Gastroesophageal sphincter (tissue), 4 donors: ENCODE measurements at regions not wholly inside any gene's neighbourhood (a gene's known extent, or its start where the extent isn't known, plus 50 kb on each side); places are given as distances from the start of the nearest gene placed in this dataset.
"Not testable (repeated sequence)": the region's sequence is repeated elsewhere in the genome, so short reads cannot be mapped to it uniquely, and the experiment has no call there.

ENCODE experiments used
- ATAC-seq: fragments of 150-250 bp; one replicate; pipeline ENCODE4 v1.9.1; 2016; ENCODE audit warnings: mild to moderate bottlenecking, moderate library complexity
- H3K27ac ChIP-seq, 4 donors: fragments of 200-600 bp; sonication (generic) in 3 of 4; 1 replicate in 3 of 4; 2 replicates in 1 of 4; pipeline ENCODE4 v1.5.1; 2016 to 2019
- H3K27me3 ChIP-seq: fragments of 200-600 bp; sonication (generic); one replicate; pipeline ENCODE4 v1.5.1; 2019
- H3K36me3 ChIP-seq, 2 donors: fragments of 200-600 bp; sonication (generic); one replicate each; pipeline ENCODE4 v1.5.1; 2019; ENCODE audit warnings: control low read depth in 1 of 2
- H3K4me1 ChIP-seq, 3 donors: fragments of 200-600 bp; sonication (generic); 1 replicate in 2 of 3; 2 replicates in 1 of 3; pipeline ENCODE4 v1.5.1; 2016 to 2019; ENCODE audit warnings: control low read depth in 2 of 3
- H3K4me3 ChIP-seq, 2 donors: fragments of 200-600 bp; sonication (generic); one replicate each; pipeline ENCODE4 v1.5.1; 2019; ENCODE audit warnings: mild to moderate bottlenecking in 1 of 2, moderate library complexity in 1 of 2
- H3K9me3 ChIP-seq, 3 donors: fragments of 200-600 bp; sonication (generic); one replicate each; pipeline ENCODE4 v1.5.1; 2017 to 2019; ENCODE audit warnings: control low read depth in 2 of 3
- CTCF ChIP-seq, 4 experiments: fragments of 200-600 bp in 2 of 4; fragments of 450-650 bp in 2 of 4; sonication (generic) in 1 of 4; IDR thresholded peaks; one replicate each; pipeline ENCODE4 v1.5.1; 2017 to 2019; ENCODE audit warnings: antibody characterized with exemption in 4 of 4, mild to moderate bottlenecking in 2 of 4, moderate library complexity in 2 of 4
- EP300 ChIP-seq: sonication (generic); formaldehyde crosslinking; IDR thresholded peaks from one replicate; pipeline ENCODE4 v1.6.1; 2017; ENCODE audit warnings: antibody characterized with exemption, mild to moderate bottlenecking
- POLR2A ChIP-seq, 2 donors: fragments of 450-650 bp; IDR thresholded peaks; one replicate each; pipeline ENCODE4 v1.6.1; 2017; ENCODE audit warnings: antibody characterized with exemption in 2 of 2, mild to moderate bottlenecking in 2 of 2, moderate library complexity in 1 of 2
- POLR2AphosphoS5 ChIP-seq: sonication (generic); formaldehyde crosslinking; IDR thresholded peaks from one replicate; pipeline ENCODE4 v1.6.1; 2017; ENCODE audit warnings: antibody characterized with exemption
- WGBS, 2 donors: methylation state at CpG; one replicate each; pipeline ENCODE4 v1.1.5; 2018; ENCODE audit warnings: low coverage in 1 of 2; 5-methylcytosine and 5-hydroxymethylcytosine counted together

- TF ChIP-seq EP300: no peak
- no peak for TF ChIP-seq POLR2AphosphoS5
- no peak for TF ChIP-seq CTCF (IDR thresholded peaks at IDR 0.05)
- TF ChIP-seq POLR2A (IDR thresholded peaks at IDR 0.05): no peak
- Histone ChIP-seq H3K27me3 (no peaks in the 10 kb centered on the region), H3K9me3 (no peaks in the 10 kb centered on the region), H3K27ac (no peak overlapping the region), H3K4me1 (peaks cover 0 to 18% (median 0%) of the 10 kb centered on the region in 3 donors), H3K4me3 (no peak overlapping the region), H3K36me3 (no peaks in the 10 kb centered on the region)
- 100% methylated on average over 1 of the region's 19 CpGs; no CpG with 5 or more reads in 1 of the 2 donors for WGBS, 2 donors
- ATAC-seq: no peak
Measured at GRCh38 chr1:10947691-10948462, 64.6 kb upstream of the TARDBP start.

- WGBS, 2 donors: no CpG with 5 or more reads among the region's 12 CpGs
- no peak overlapping the region for H3K27ac ChIP-seq
- H3K4me3 ChIP-seq: no peak overlapping the region
- H3K9me3 ChIP-seq: peaks cover 0 to 3% (median 0%) of the 10 kb centered on the region in 3 donors
- TF ChIP-seq POLR2A (IDR thresholded peaks at IDR 0.05): no peak
- no peak for TF ChIP-seq CTCF (IDR thresholded peaks at IDR 0.05)
- TF ChIP-seq POLR2AphosphoS5: no peak
- no peak for TF ChIP-seq EP300
- no peak for ATAC-seq
- H3K36me3 ChIP-seq: no peaks in the 10 kb centered on the region
- H3K4me1 ChIP-seq: peaks cover 0 to 18% (median 0%) of the 10 kb centered on the region in 3 donors
- H3K27me3 ChIP-seq: no peaks in the 10 kb centered on the region
Measured at GRCh38 chr1:10948463-10948775, 64.0 kb upstream of the TARDBP start.

- Histone ChIP-seq H3K27me3 (no peaks in the 10 kb centered on the region), H3K27ac (no peak overlapping the region), H3K36me3 (no peaks in the 10 kb centered on the region), H3K4me1 (peaks cover 0 to 6% (median 0%) of the 10 kb centered on the region in 3 donors), H3K4me3 (no peak overlapping the region), H3K9me3 (peaks cover 0 to 14% (median 0%) of the 10 kb centered on the region in 3 donors)
- TF ChIP-seq POLR2A (IDR thresholded peaks at IDR 0.05): no peak
- no peak for TF ChIP-seq POLR2AphosphoS5
- TF ChIP-seq EP300: no peak
- no peak for TF ChIP-seq CTCF (IDR thresholded peaks at IDR 0.05)
- no peak for ATAC-seq
- WGBS, 2 donors: 67 to 89% methylated on average over 5 to 7 of the region's 17 CpGs
Measured at GRCh38 chr1:10950316-10951172, 61.9 kb upstream of the TARDBP start.

GRCh38 chr1:10951298-10951697, 61.2 kb upstream of the TARDBP start:
- H3K4me1 ChIP-seq, H3K27ac ChIP-seq, ATAC-seq, H3K4me3 ChIP-seq, H3K36me3 ChIP-seq, H3K27me3 ChIP-seq: not testable (repeated sequence)
- WGBS, 2 donors: 98 to 100% methylated on average over 1 to 5 of the region's 7 CpGs
- peaks cover 0 to 14% (median 0%) of the 10 kb centered on the region in 3 donors for H3K9me3 ChIP-seq

- H3K27ac ChIP-seq: no peak overlapping the region
- H3K4me1 ChIP-seq: no peaks in the 10 kb centered on the region
- WGBS, 2 donors: 33 to 51% methylated on average over 4 of the region's 4 CpGs
- H3K36me3 ChIP-seq: no peaks in the 10 kb centered on the region
- H3K9me3 ChIP-seq: peaks cover 0 to 14% (median 0%) of the 10 kb centered on the region in 3 donors
- H3K4me3 ChIP-seq: no peak overlapping the region
- no peak for ATAC-seq
- TF ChIP-seq POLR2AphosphoS5 (no peak), CTCF (IDR thresholded peaks at IDR 0.05) (no peak), EP300 (no peak), POLR2A (IDR thresholded peaks at IDR 0.05) (no peak)
- H3K27me3 ChIP-seq: no peaks in the 10 kb centered on the region
Measured at GRCh38 chr1:10951961-10952360, 60.5 kb upstream of the TARDBP start.
